C4-2B (cell line): ENCODE measurements at regions not wholly inside any gene's neighbourhood (a gene's known extent, or its start where the extent isn't known, plus 50 kb on each side); places are given as distances from the start of the nearest gene placed in this dataset.
"Not testable (repeated sequence)": the region's sequence is repeated elsewhere in the genome, so short reads cannot be mapped to it uniquely, and the experiment has no call there.

Experiments used
- H3K27ac ChIP-seq: fragments of 450-650 bp; 2 replicates; pipeline ENCODE4 v1.5.1; 2017
- ZFX ChIP-seq: fragments of 450-650 bp; IDR thresholded peaks from 2 replicates; pipeline ENCODE4 v1.6.1; 2017
- TF ChIP-seq, protein P1 (sequence below): fragments of 450-650 bp; conservative IDR thresholded peaks from 2 replicates; pipeline ENCODE4 v1.5.1; 2017; ENCODE audit warnings: mild to moderate bottlenecking

DNA sequence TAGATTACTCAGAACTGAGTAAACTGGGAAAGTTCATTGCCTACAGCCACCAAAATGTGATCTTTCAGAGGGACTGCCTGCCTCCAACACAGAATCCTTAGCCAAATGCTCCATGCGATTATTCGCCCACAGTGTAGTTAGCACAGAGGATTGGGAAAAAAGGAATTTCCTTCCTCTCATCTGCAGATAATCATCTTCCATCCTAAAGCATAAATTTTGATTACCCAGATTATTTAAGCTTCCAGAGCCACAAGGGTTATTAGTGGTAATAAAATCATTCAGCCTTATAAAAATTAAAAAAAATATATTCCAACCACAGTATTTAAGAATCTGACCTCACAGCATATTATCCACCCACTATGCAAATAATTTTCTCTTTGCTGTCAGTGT lies 285.3 kb upstream of the GRAMD2B start:
- H3K27ac ChIP-seq = no peak overlapping the region

GRCh38 chr5:126138281-126138931 lies 284.8 kb upstream of the GRAMD2B start:
- no peak overlapping the region for H3K27ac ChIP-seq
- TF ChIP-seq, protein P1, sequence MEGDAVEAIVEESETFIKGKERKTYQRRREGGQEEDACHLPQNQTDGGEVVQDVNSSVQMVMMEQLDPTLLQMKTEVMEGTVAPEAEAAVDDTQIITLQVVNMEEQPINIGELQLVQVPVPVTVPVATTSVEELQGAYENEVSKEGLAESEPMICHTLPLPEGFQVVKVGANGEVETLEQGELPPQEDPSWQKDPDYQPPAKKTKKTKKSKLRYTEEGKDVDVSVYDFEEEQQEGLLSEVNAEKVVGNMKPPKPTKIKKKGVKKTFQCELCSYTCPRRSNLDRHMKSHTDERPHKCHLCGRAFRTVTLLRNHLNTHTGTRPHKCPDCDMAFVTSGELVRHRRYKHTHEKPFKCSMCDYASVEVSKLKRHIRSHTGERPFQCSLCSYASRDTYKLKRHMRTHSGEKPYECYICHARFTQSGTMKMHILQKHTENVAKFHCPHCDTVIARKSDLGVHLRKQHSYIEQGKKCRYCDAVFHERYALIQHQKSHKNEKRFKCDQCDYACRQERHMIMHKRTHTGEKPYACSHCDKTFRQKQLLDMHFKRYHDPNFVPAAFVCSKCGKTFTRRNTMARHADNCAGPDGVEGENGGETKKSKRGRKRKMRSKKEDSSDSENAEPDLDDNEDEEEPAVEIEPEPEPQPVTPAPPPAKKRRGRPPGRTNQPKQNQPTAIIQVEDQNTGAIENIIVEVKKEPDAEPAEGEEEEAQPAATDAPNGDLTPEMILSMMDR = no peak
- TF ChIP-seq ZFX = no peak

More for the DNA sequence above, 285.3 kb upstream of the GRAMD2B start:
- TF ChIP-seq, protein P1 = no peak
- TF ChIP-seq ZFX = no peak

- H3K27ac ChIP-seq = no peak overlapping the region
- no peak for TF ChIP-seq ZFX
- TF ChIP-seq, protein P1 = no peak
Observed at GRCh38 chr5:126139086-126139485, 284.1 kb upstream of the GRAMD2B start.

- TF ChIP-seq, protein P1 = no peak
- no peak for TF ChIP-seq ZFX
- no peak overlapping the region for H3K27ac ChIP-seq
Observed at GRCh38 chr5:126139773-126140172, 283.4 kb upstream of the GRAMD2B start.

DNA sequence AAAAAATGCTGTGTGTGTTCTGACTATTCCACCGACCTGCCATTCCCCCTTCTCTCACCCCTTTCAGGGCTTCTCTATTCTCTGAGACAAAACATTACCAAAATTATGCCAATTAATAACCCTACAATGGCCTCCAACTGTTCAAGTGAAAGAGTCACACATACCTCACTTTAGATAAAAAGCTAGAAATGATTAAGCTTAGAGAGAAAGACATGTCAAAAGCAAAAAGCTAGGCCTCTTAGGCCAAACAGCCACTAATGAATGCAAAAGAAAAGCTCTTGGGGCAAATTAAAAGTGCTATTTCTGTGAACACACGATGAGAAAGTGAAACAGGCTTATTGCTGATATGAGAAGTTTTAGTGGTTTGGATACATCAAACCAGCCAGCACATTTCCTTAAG lies 279.6 kb upstream of the GRAMD2B start:
- no peak overlapping the region for H3K27ac ChIP-seq

GRCh38 chr5:126150319-126150718 lies 272.9 kb upstream of the GRAMD2B start:
- H3K27ac ChIP-seq = not testable (repeated sequence)

More for the DNA sequence above, 279.6 kb upstream of the GRAMD2B start:
- no peak for TF ChIP-seq ZFX

GRCh38 chr5:126155298-126155697 lies 267.9 kb upstream of the GRAMD2B start:
- H3K27ac ChIP-seq = not testable (repeated sequence)

- TF ChIP-seq, protein P1 = no peak
- no peak for TF ChIP-seq ZFX
Observed at GRCh38 chr5:126166368-126166767, 256.8 kb upstream of the GRAMD2B start.

GRCh38 chr5:126168785-126169184 lies 254.4 kb upstream of the GRAMD2B start:
- no peak overlapping the region for H3K27ac ChIP-seq
- TF ChIP-seq, protein P1 = no peak
- no peak for TF ChIP-seq ZFX

More at GRCh38 chr5:126166368-126166767, 256.8 kb upstream of the GRAMD2B start:
- no peak overlapping the region for H3K27ac ChIP-seq
